ENCODE measurements at regions not wholly inside any gene's neighbourhood (a gene's known extent, or its start where the extent isn't known, plus 50 kb on each side); places are given as distances from the start of the nearest gene placed in this dataset.
"Not testable (repeated sequence)": the region's sequence is repeated elsewhere in the genome, so short reads cannot be mapped to it uniquely, and the experiment has no call there.

- DNase-seq: no peak
Observed at GRCh38 chr2:57044931-57045635, 861.3 kb downstream of the CCDC85A start.

- DNase-seq: no peak
Observed at GRCh38 chr2:57049273-57049672, 865.5 kb downstream of the CCDC85A start.

- no peak for DNase-seq
Observed at GRCh38 chr2:57050007-57050406, 866.2 kb downstream of the CCDC85A start.

GRCh38 chr2:57066301-57066700 is 882.5 kb downstream of the CCDC85A start:
- DNase-seq: not testable (repeated sequence)

- DNase-seq: no peak
Observed at GRCh38 chr2:57075226-57075625, 891.4 kb downstream of the CCDC85A start.

GRCh38 chr2:57080035-57080434 is 896.2 kb downstream of the CCDC85A start:
- no peak for DNase-seq

GRCh38 chr2:57084697-57085281 is 901.0 kb downstream of the CCDC85A start:
- no peak for DNase-seq

GRCh38 chr2:57093020-57093419 is 909.2 kb downstream of the CCDC85A start:
- no peak for DNase-seq

GRCh38 chr2:57097855-57098254 is 914.1 kb downstream of the CCDC85A start:
- DNase-seq: no peak

GRCh38 chr2:57100436-57100835 is 916.6 kb downstream of the CCDC85A start:
- DNase-seq: no peak

GRCh38 chr2:57105694-57106093 is 921.9 kb downstream of the CCDC85A start:
- DNase-seq: no peak

- no peak for DNase-seq
Observed at GRCh38 chr2:57107353-57107752, 923.6 kb downstream of the CCDC85A start.

GRCh38 chr2:57111531-57111930 is 927.7 kb downstream of the CCDC85A start:
- no peak for DNase-seq

- no peak for DNase-seq
Observed at GRCh38 chr2:57119141-57119540, 927.5 kb upstream of the VRK2 start.

GRCh38 chr2:57126410-57126809 is 920.2 kb upstream of the VRK2 start:
- DNase-seq: no peak

- no peak for DNase-seq
Observed at GRCh38 chr2:57139179-57139578, 907.4 kb upstream of the VRK2 start.

- no peak for DNase-seq
Observed at GRCh38 chr2:57141269-57141668, 905.3 kb upstream of the VRK2 start.

GRCh38 chr2:57146951-57147350 is 899.7 kb upstream of the VRK2 start:
- DNase-seq: no peak

GRCh38 chr2:57156231-57156924 is 890.2 kb upstream of the VRK2 start:
- no peak for DNase-seq

- no peak for DNase-seq
Observed at GRCh38 chr2:57160976-57161375, 885.6 kb upstream of the VRK2 start.

- no peak for DNase-seq
Observed at GRCh38 chr2:57177176-57177575, 869.4 kb upstream of the VRK2 start.

- no peak for DNase-seq
Observed at GRCh38 chr2:57180042-57180567, 866.5 kb upstream of the VRK2 start.

GRCh38 chr2:57180678-57181077 is 865.9 kb upstream of the VRK2 start:
- no peak for DNase-seq
